ENCODE measurements at regions not wholly inside any gene's neighbourhood (a gene's known extent, or its start where the extent isn't known, plus 50 kb on each side); places are given as distances from the start of the nearest gene placed in this dataset.

GRCh38 chr11:129698212-129698611 is 117.4 kb upstream of the TMEM45B start:
- no peak for TF ChIP-seq CTCF (IDR thresholded peaks at IDR 0.05)
- no peak for TF ChIP-seq REST (IDR thresholded peaks at IDR 0.05; ENCODE audit: insufficient read depth in 1 of 2, low read depth in 2 of 2, low read length in 1 of 2)
